ENCODE measurements at regions not wholly inside any gene's neighbourhood (a gene's known extent, or its start where the extent isn't known, plus 50 kb on each side); places are given as distances from the start of the nearest gene placed in this dataset.

- TF ChIP-seq CTCF (IDR thresholded peaks at IDR 0.05) = no peak
- TF ChIP-seq POLR2A (IDR thresholded peaks at IDR 0.05) = no peak
- TF ChIP-seq EP300 (IDR thresholded peaks at IDR 0.05) = no peak
These were observed 348.5 kb downstream of the PTPRU start for GRCh38 chr1:29584776-29585175.

All from upper lobe of left lung (tissue), 4 donors.